Neural progenitor cell (in vitro differentiated cells): ENCODE measurements at regions not wholly inside any gene's neighbourhood (a gene's known extent, or its start where the extent isn't known, plus 50 kb on each side); places are given as distances from the start of the nearest gene placed in this dataset.

ENCODE experiments used
- EZH2phosphoT487 ChIP-seq: fragments of 200-600 bp; sonication (generic); IDR thresholded peaks from 2 replicates; pipeline ENCODE4 v1.6.1; 2017; ENCODE audit warnings: antibody characterized with exemption
- TF ChIP-seq, protein P1 (sequence below): fragments of 200-600 bp; sonication (generic); IDR thresholded peaks from 2 replicates; pipeline ENCODE4 v1.5.1; 2017; ENCODE audit warnings: antibody characterized with exemption, mild to moderate bottlenecking

DNA sequence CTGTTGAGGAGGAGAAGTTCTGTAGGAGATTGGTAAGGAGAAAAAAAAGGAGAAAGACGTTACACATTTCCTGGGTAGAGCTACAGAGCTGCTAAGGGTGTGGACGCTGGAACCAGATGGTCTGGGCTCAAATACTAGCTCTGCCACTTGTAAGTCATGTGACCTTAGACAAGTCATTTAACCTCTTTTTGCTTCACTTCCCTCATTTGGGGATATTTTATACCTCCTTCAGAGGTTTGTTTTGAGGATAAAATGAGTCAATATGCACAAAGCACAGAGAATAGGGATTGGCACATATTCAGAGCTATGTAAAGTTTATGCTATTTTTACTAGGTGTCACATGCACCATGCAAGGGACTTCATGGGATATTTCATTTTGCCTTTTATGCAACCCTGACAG, 708.8 kb downstream of the DHX35 start:
- TF ChIP-seq EZH2phosphoT487, result no peak
- TF ChIP-seq, protein P1, sequence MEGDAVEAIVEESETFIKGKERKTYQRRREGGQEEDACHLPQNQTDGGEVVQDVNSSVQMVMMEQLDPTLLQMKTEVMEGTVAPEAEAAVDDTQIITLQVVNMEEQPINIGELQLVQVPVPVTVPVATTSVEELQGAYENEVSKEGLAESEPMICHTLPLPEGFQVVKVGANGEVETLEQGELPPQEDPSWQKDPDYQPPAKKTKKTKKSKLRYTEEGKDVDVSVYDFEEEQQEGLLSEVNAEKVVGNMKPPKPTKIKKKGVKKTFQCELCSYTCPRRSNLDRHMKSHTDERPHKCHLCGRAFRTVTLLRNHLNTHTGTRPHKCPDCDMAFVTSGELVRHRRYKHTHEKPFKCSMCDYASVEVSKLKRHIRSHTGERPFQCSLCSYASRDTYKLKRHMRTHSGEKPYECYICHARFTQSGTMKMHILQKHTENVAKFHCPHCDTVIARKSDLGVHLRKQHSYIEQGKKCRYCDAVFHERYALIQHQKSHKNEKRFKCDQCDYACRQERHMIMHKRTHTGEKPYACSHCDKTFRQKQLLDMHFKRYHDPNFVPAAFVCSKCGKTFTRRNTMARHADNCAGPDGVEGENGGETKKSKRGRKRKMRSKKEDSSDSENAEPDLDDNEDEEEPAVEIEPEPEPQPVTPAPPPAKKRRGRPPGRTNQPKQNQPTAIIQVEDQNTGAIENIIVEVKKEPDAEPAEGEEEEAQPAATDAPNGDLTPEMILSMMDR, result no peak
